CD4-positive, alpha-beta memory T cell (primary cell): ENCODE measurements at regions not wholly inside any gene's neighbourhood (a gene's known extent, or its start where the extent isn't known, plus 50 kb on each side); places are given as distances from the start of the nearest gene placed in this dataset.

Experiments
- CTCF ChIA-PET: fragments of 350-600 bp; sonication (Branson Sonifier 250); formaldehyde crosslinking; loops from one replicate; lab custom pipeline; 2021; ENCODE audit warnings: inconsistent platforms; ENCODE audit not compliant: partially characterized antibody; lab: Charles Lee
- POLR2A ChIA-PET: fragments of 350-600 bp; sonication (Branson Sonifier 250); formaldehyde crosslinking; loops from one replicate; lab custom pipeline; 2021; ENCODE audit not compliant: partially characterized antibody; lab: Charles Lee
- DNase-seq, 5 donors: peaks; one replicate each; pipeline versions ENCODE4 v3.0.0 to v3.0.0-alpha.2; 2020 to 2022; ENCODE audit warnings: mixed read lengths in 1 of 5
- H3K27ac ChIP-seq: one replicate; pipeline ENCODE4 v1.7.0; 2013; ENCODE audit warnings: low read depth, low read length
- H3K27me3 ChIP-seq: 2 replicates; pipeline ENCODE4 v1.7.0; 2013; ENCODE audit warnings: mild to moderate bottlenecking, low read length, moderate library complexity; ENCODE audit not compliant: insufficient read depth
- H3K36me3 ChIP-seq: 2 replicates; pipeline ENCODE4 v1.7.0; 2013; ENCODE audit warnings: mild to moderate bottlenecking, low read length, moderate library complexity; ENCODE audit not compliant: insufficient read depth
- H3K4me1 ChIP-seq: 2 replicates; pipeline ENCODE4 v1.7.0; 2013; ENCODE audit warnings: mild to moderate bottlenecking, low read length, moderate library complexity; ENCODE audit not compliant: insufficient read depth
- H3K4me3 ChIP-seq, 2 donors: one replicate each; pipeline ENCODE4 v1.7.0; 2013; ENCODE audit warnings: low read length in 2 of 2, mild to moderate bottlenecking in 1 of 2
- H3K9me3 ChIP-seq, 2 donors: one replicate each; pipeline ENCODE4 v1.7.0; 2013; ENCODE audit warnings: low read length in 2 of 2, control low read depth in 1 of 2; ENCODE audit not compliant: control insufficient read depth in 1 of 2
- H3K27ac Mint-ChIP-seq, 7 donors: one replicate each; pipeline ENCODE4 v1.8.0; 2020 to 2021; ENCODE audit warnings: mixed read lengths in 7 of 7, mild to moderate bottlenecking in 6 of 7, inconsistent platforms in 3 of 7, moderate library complexity in 3 of 7
- H3K27me3 Mint-ChIP-seq, 2 donors: one replicate each; pipeline ENCODE4 v1.8.0; 2020 to 2021; ENCODE audit warnings: mixed read lengths in 2 of 2
- H3K36me3 Mint-ChIP-seq, 2 donors: one replicate each; pipeline ENCODE4 v1.8.0; 2020 to 2021; ENCODE audit warnings: mixed read lengths in 2 of 2, inconsistent platforms in 1 of 2, mild to moderate bottlenecking in 1 of 2
- H3K4me1 Mint-ChIP-seq, 4 donors: one replicate each; pipeline ENCODE4 v1.8.0; 2020 to 2021; ENCODE audit warnings: mixed read lengths in 4 of 4, mild to moderate bottlenecking in 1 of 4
- H3K4me3 Mint-ChIP-seq, 8 donors: one replicate each; pipeline ENCODE4 v1.8.0; 2020 to 2021; ENCODE audit warnings: mixed read lengths in 8 of 8, mild to moderate bottlenecking in 7 of 8, moderate library complexity in 6 of 8, inconsistent platforms in 3 of 8
- H3K9me3 Mint-ChIP-seq, 8 donors: one replicate each; pipeline ENCODE4 v1.8.0; 2020 to 2021; ENCODE audit warnings: mixed read lengths in 8 of 8, mild to moderate bottlenecking in 5 of 8, inconsistent platforms in 3 of 8, moderate library complexity in 1 of 8
- intact Hi-C: fragments of 100-400 bp; cut with micrococcal nuclease; formaldehyde crosslinking; loops from one replicate; pipeline ENCODE4 v1.15.1; 2023

- peaks cover 79% of the 10 kb centered on the region for H3K4me1 ChIP-seq
- peak overlapping the region; percentile 76 to 93 (median 86) for H3K27ac Mint-ChIP-seq
- peaks cover 0 to 1% (median 0%) of the 10 kb centered on the region in 8 donors for H3K9me3 Mint-ChIP-seq
- no peaks in the 10 kb centered on the region for H3K9me3 ChIP-seq
- ChIA-PET CTCF (interaction anchor here (0.7 to 2.0 kb wide), 7 partner anchors 8 to 92 kb away, joined by 3 to 8 read pairs (median 4); no protein-coding TSS in a partner anchor), POLR2A (interaction anchor here (0.6 to 2.8 kb wide), 11 partner anchors 8 to 251 kb away, joined by 3 to 65 read pairs (median 14); partner anchors contain the start of gene MBNL1)
- H3K27ac ChIP-seq = peak overlapping the region; percentile 57
- H3K36me3 Mint-ChIP-seq = peaks cover 0 to 4% of the 10 kb centered on the region in 2 donors
- H3K27me3 Mint-ChIP-seq = no peaks in the 10 kb centered on the region
- peaks cover 55 to 80% (median 66%) of the 10 kb centered on the region in 4 donors for H3K4me1 Mint-ChIP-seq
- H3K4me3 ChIP-seq = peak overlapping the region in 1 of 2 donors; percentile 21
- intact Hi-C loops = no loop called here
- H3K36me3 ChIP-seq = no peaks in the 10 kb centered on the region
- no peaks in the 10 kb centered on the region for H3K27me3 ChIP-seq
- peak in 4 of 5 donors; percentile 40 to 53 (median 48) for DNase-seq
- peak overlapping the region; percentile 65 to 89 (median 80) for H3K4me3 Mint-ChIP-seq
Measured at GRCh38 chr3:152192050-152192449, 76.7 kb upstream of the MBNL1 start.

GRCh38 chr3:152192936-152193672 is 75.6 kb upstream of the MBNL1 start:
- H3K4me3 ChIP-seq = peak overlapping the region; percentile 31 to 37
- Mint-ChIP-seq H3K36me3 (peaks cover 0 to 4% of the 10 kb centered on the region in 2 donors), H3K27ac (peak overlapping the region; percentile 89 to 98 (median 92)), H3K27me3 (no peaks in the 10 kb centered on the region), H3K9me3 (peaks cover 0 to 1% (median 0%) of the 10 kb centered on the region in 8 donors), H3K4me1 (peaks cover 60 to 85% (median 73%) of the 10 kb centered on the region in 4 donors), H3K4me3 (peak overlapping the region; percentile 81 to 97 (median 90))
- no peaks in the 10 kb centered on the region for H3K36me3 ChIP-seq
- intact Hi-C loops = loop anchor here (1.0 kb wide), 2 partner anchors 8 to 75 kb away; partner anchors contain the start of gene MBNL1
- H3K4me1 ChIP-seq = peaks cover 82% of the 10 kb centered on the region
- CTCF ChIA-PET = interaction anchor here (0.7 to 2.0 kb wide), 18 partner anchors 9 to 279 kb away, joined by 3 to 14 read pairs (median 4); partner anchors contain the start of gene MBNL1
- no peaks in the 10 kb centered on the region for H3K27me3 ChIP-seq
- DNase-seq = no peak
- peak overlapping the region; percentile 62 for H3K27ac ChIP-seq
- H3K9me3 ChIP-seq = no peaks in the 10 kb centered on the region
- POLR2A ChIA-PET = interaction anchor here (0.6 to 2.8 kb wide), 25 partner anchors 9 to 250 kb away, joined by 3 to 65 read pairs (median 6); partner anchors contain the start of gene MBNL1

- intact Hi-C loops = loop anchor here (1.0 kb wide), 2 partner anchors 8 to 75 kb away; partner anchors contain the start of gene MBNL1
- Histone ChIP-seq H3K27ac (peak overlapping the region; percentile 62), H3K4me1 (peaks cover 82% of the 10 kb centered on the region), H3K36me3 (no peaks in the 10 kb centered on the region), H3K27me3 (no peaks in the 10 kb centered on the region), H3K4me3 (peak overlapping the region; percentile 31 to 37), H3K9me3 (no peaks in the 10 kb centered on the region)
- peak overlapping the region; percentile 81 to 97 (median 90) for H3K4me3 Mint-ChIP-seq
- H3K27ac Mint-ChIP-seq = peak overlapping the region; percentile 89 to 98 (median 92)
- H3K9me3 Mint-ChIP-seq = no peaks in the 10 kb centered on the region
- H3K4me1 Mint-ChIP-seq = peaks cover 60 to 85% (median 72%) of the 10 kb centered on the region in 4 donors
- no peaks in the 10 kb centered on the region for H3K27me3 Mint-ChIP-seq
- peak; percentile 63 to 79 (median 68) for DNase-seq
- peaks cover 0 to 7% of the 10 kb centered on the region in 2 donors for H3K36me3 Mint-ChIP-seq
- POLR2A ChIA-PET = interaction anchor here (0.7 to 2.8 kb wide), 23 partner anchors 8 to 249 kb away, joined by 3 to 65 read pairs (median 7); partner anchors contain the start of gene MBNL1
- CTCF ChIA-PET = interaction anchor here (0.8 to 2.0 kb wide), 15 partner anchors 10 to 250 kb away, joined by 3 to 14 read pairs (median 4); partner anchors contain the start of gene MBNL1
Measured at GRCh38 chr3:152193673-152194267, 75.0 kb upstream of the MBNL1 start.

- ChIA-PET CTCF (no interaction called here), POLR2A (interaction anchor here (1.1 to 12.7 kb wide), 3 partner anchors 14 to 74 kb away, joined by 3 to 189 read pairs (median 7); no protein-coding TSS in a partner anchor)
- Mint-ChIP-seq H3K4me1 (peaks cover 63 to 86% (median 74%) of the 10 kb centered on the region in 4 donors), H3K27ac (peak overlapping the region; percentile 81 to 97 (median 88)), H3K4me3 (peak overlapping the region; percentile 52 to 88 (median 70)), H3K9me3 (no peaks in the 10 kb centered on the region), H3K27me3 (no peaks in the 10 kb centered on the region), H3K36me3 (peaks cover 0 to 7% of the 10 kb centered on the region in 2 donors)
- Histone ChIP-seq H3K9me3 (no peaks in the 10 kb centered on the region), H3K4me3 (no peak overlapping the region), H3K27me3 (no peaks in the 10 kb centered on the region), H3K36me3 (no peaks in the 10 kb centered on the region), H3K27ac (peak overlapping the region; percentile 84), H3K4me1 (peaks cover 82% of the 10 kb centered on the region)
- intact Hi-C loops = no loop called here
- no peak for DNase-seq
Measured at GRCh38 chr3:152195206-152195605, 73.5 kb upstream of the MBNL1 start.

- Mint-ChIP-seq H3K4me1 (peaks cover 64 to 91% (median 78%) of the 10 kb centered on the region in 4 donors), H3K27ac (peak overlapping the region; percentile 91 to 98 (median 96)), H3K36me3 (peaks cover 0 to 7% of the 10 kb centered on the region in 2 donors), H3K9me3 (no peaks in the 10 kb centered on the region), H3K27me3 (no peaks in the 10 kb centered on the region), H3K4me3 (peak overlapping the region; percentile 84 to 94 (median 91))
- H3K9me3 ChIP-seq = no peaks in the 10 kb centered on the region
- no peaks in the 10 kb centered on the region for H3K27me3 ChIP-seq
- no peak for DNase-seq
- ChIA-PET CTCF (no interaction called here), POLR2A (interaction anchor here (0.6 to 12.7 kb wide), 7 partner anchors 8 to 71 kb away, joined by 3 to 267 read pairs (median 40); partner anchors contain the start of gene MBNL1)
- peaks cover 89% of the 10 kb centered on the region for H3K4me1 ChIP-seq
- intact Hi-C loops = loop anchor here (1.0 kb wide), 1 partner anchor 73 kb away; no protein-coding TSS in a partner anchor
- peak overlapping the region; percentile 84 for H3K27ac ChIP-seq
- no peaks in the 10 kb centered on the region for H3K36me3 ChIP-seq
- peak overlapping the region in 1 of 2 donors; percentile 39 for H3K4me3 ChIP-seq
Measured at GRCh38 chr3:152196782-152197181, 71.9 kb upstream of the MBNL1 start.

- no peaks in the 10 kb centered on the region for H3K36me3 ChIP-seq
- ChIA-PET CTCF (interaction anchor here (0.9 to 2.9 kb wide), 4 partner anchors 14 to 77 kb away, joined by 4 to 16 read pairs (median 5); no protein-coding TSS in a partner anchor), POLR2A (interaction anchor here (0.9 to 12.7 kb wide), 12 partner anchors 10 to 250 kb away, joined by 3 to 267 read pairs (median 26); partner anchors contain the start of gene MBNL1)
- Mint-ChIP-seq H3K27ac (peak overlapping the region; percentile 90 to 99 (median 94)), H3K4me1 (peaks cover 59 to 86% (median 72%) of the 10 kb centered on the region in 4 donors), H3K4me3 (peak overlapping the region; percentile 77 to 94 (median 84)), H3K27me3 (no peaks in the 10 kb centered on the region), H3K36me3 (peaks cover 0 to 7% of the 10 kb centered on the region in 2 donors), H3K9me3 (no peaks in the 10 kb centered on the region)
- no peaks in the 10 kb centered on the region for H3K9me3 ChIP-seq
- peak overlapping the region; percentile 84 for H3K27ac ChIP-seq
- intact Hi-C loops = loop anchor here (1.0 kb wide), 1 partner anchor 72 kb away; no protein-coding TSS in a partner anchor
- H3K4me3 ChIP-seq = peak overlapping the region; percentile 19 to 39
- peaks cover 89% of the 10 kb centered on the region for H3K4me1 ChIP-seq
- DNase-seq = peak in 1 of 5 donors; percentile 54
- H3K27me3 ChIP-seq = no peaks in the 10 kb centered on the region
Measured at GRCh38 chr3:152197451-152197850, 71.3 kb upstream of the MBNL1 start.
